ENCODE measurements at regions not wholly inside any gene's neighbourhood (a gene's known extent, or its start where the extent isn't known, plus 50 kb on each side); places are given as distances from the start of the nearest gene placed in this dataset.

DNA sequence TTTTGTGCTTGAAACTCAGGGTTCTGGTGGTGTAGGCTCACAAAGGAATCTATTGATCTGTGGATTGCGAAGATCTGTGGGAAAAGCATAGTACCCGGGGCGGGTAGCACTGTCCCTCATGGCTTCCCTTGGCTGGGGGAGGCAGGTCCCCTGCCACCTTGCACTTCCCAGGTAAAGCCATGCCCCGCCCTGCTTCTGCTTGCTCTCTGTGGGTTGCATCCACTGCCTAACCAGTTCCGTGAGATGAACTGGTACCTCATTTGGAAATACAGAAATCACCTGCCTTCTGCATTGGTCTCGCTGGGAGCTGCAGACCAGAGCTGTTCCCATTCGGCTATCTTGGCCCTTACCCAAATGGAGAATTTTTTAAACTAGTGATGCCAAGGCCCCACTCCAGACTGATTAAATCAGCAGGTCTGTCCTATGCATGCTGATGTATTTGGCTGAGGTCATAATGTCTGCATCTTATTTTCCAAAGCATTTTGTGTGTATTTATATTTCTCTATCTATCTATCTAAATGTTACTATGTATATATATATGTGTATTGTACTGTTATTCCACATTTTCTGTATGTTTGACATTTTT lies 65.5 kb upstream of the SLC7A14 start:
- no peak for TF ChIP-seq TAF1 (IDR thresholded peaks at IDR 0.05; ENCODE audit: borderline replicate concordance, insufficient read depth, low read length)
- no peak for TF ChIP-seq SIN3A (IDR thresholded peaks at IDR 0.05; ENCODE audit: borderline replicate concordance, insufficient read depth, low read length)
- no peak for TF ChIP-seq POLR2AphosphoS5 (IDR thresholded peaks at IDR 0.05; ENCODE audit: low read depth, low read length)
- TF ChIP-seq, protein P1, sequence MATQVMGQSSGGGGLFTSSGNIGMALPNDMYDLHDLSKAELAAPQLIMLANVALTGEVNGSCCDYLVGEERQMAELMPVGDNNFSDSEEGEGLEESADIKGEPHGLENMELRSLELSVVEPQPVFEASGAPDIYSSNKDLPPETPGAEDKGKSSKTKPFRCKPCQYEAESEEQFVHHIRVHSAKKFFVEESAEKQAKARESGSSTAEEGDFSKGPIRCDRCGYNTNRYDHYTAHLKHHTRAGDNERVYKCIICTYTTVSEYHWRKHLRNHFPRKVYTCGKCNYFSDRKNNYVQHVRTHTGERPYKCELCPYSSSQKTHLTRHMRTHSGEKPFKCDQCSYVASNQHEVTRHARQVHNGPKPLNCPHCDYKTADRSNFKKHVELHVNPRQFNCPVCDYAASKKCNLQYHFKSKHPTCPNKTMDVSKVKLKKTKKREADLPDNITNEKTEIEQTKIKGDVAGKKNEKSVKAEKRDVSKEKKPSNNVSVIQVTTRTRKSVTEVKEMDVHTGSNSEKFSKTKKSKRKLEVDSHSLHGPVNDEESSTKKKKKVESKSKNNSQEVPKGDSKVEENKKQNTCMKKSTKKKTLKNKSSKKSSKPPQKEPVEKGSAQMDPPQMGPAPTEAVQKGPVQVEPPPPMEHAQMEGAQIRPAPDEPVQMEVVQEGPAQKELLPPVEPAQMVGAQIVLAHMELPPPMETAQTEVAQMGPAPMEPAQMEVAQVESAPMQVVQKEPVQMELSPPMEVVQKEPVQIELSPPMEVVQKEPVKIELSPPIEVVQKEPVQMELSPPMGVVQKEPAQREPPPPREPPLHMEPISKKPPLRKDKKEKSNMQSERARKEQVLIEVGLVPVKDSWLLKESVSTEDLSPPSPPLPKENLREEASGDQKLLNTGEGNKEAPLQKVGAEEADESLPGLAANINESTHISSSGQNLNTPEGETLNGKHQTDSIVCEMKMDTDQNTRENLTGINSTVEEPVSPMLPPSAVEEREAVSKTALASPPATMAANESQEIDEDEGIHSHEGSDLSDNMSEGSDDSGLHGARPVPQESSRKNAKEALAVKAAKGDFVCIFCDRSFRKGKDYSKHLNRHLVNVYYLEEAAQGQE (IDR thresholded peaks at IDR 0.05; ENCODE audit: insufficient read depth in 1 of 2, low read depth in 2 of 2, low read length in 2 of 2) = no peak
- no peak for TF ChIP-seq FOXP2 (optimal IDR thresholded peaks at IDR 0.05; ENCODE audit: borderline replicate concordance, extremely low read depth, extremely low read length, insufficient read depth)

DNA sequence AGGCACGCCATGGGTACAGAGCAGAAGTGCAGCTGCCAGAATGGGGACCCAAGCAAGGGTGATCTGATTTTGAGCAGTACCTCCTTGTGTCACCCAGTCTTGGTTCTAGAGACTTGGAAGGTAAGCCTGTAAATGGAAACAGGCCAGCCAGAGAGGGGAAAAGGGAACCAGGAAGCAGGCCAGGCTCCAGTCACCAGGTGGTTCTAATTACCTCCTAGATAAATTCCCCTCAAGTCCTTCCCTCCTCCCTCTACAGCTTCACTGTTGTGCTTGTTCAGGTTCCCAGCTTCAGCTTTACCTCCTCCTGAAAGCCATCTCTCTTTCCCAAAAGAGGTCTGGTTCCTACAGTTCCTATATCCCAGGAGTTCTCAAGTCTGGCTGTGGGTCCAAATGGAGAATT lies 58.8 kb upstream of the SLC7A14 start:
- no peak for TF ChIP-seq POLR2AphosphoS5 (IDR thresholded peaks at IDR 0.05; ENCODE audit: low read depth, low read length)
- TF ChIP-seq SIN3A (IDR thresholded peaks at IDR 0.05; ENCODE audit: borderline replicate concordance, insufficient read depth, low read length) = no peak
- no peak for TF ChIP-seq FOXP2 (optimal IDR thresholded peaks at IDR 0.05; ENCODE audit: borderline replicate concordance, extremely low read depth, extremely low read length, insufficient read depth)
- TF ChIP-seq, protein P1 (IDR thresholded peaks at IDR 0.05; ENCODE audit: insufficient read depth in 1 of 2, low read depth in 2 of 2, low read length in 2 of 2) = no peak
- no peak for TF ChIP-seq TAF1 (IDR thresholded peaks at IDR 0.05; ENCODE audit: borderline replicate concordance, insufficient read depth, low read length)

DNA sequence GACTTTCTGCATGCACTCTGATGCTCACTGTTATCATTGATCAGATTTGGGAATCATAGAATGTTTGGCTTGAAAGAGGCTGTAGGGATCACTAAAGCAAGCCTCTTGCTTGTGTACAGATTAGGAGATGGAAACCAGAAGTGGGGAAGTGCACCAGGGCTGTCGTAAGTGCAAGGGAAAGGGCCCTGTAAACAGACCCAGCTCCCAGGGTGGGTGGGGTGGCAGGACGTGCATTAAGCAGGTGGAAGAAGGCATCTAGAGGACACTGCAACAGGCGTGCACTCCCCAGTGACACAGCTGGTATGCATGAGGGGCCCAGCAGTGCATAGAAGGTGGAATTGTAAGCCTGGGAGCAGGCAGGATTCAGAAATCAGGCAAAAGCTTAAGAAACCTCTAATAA lies 58.0 kb upstream of the SLC7A14 start:
- TF ChIP-seq FOXP2 (optimal IDR thresholded peaks at IDR 0.05; ENCODE audit: borderline replicate concordance, extremely low read depth, extremely low read length, insufficient read depth) = no peak
- no peak for TF ChIP-seq SIN3A (IDR thresholded peaks at IDR 0.05; ENCODE audit: borderline replicate concordance, insufficient read depth, low read length)
- TF ChIP-seq TAF1 (IDR thresholded peaks at IDR 0.05; ENCODE audit: borderline replicate concordance, insufficient read depth, low read length) = no peak
- TF ChIP-seq, protein P1 (IDR thresholded peaks at IDR 0.05; ENCODE audit: insufficient read depth in 1 of 2, low read depth in 2 of 2, low read length in 2 of 2) = no peak
- TF ChIP-seq POLR2AphosphoS5 (IDR thresholded peaks at IDR 0.05; ENCODE audit: low read depth, low read length) = no peak

DNA sequence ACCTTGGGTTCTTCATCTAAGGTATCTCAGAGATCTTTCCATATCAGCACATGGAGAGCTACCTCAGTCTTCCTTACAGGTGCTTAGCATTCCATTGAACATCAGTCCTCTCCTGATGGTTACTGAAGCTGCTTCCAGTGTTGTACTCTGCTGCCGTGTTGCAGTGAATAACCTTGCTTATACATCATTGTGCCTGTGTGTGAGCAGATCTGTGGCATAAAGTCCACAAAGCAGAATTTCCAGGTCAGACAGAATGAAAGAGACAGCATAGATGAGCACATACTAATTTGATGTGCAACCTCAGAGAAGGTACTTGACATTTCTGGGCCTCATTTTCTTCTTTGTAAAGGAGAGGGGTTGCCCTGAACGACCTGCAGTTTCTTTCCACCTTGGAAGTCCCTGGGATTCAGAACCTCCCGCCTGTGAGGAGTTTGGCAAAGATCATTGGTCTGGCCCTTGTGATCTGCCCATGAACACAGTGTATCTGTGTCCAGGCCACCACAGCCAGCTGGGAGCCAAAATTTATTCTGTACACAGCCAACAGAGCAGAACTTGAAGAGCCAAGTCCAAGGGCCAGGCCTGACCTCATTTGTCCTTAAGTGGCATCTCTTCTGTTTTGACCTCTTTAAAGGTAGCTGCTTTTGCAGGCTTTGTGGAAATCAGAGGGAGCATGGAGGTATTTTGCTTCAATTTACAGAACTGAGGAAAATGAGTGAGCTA lies 57.2 kb upstream of the SLC7A14 start:
- TF ChIP-seq, protein P1 (IDR thresholded peaks at IDR 0.05; ENCODE audit: insufficient read depth in 1 of 2, low read depth in 2 of 2, low read length in 2 of 2) = no peak
- no peak for TF ChIP-seq TAF1 (IDR thresholded peaks at IDR 0.05; ENCODE audit: borderline replicate concordance, insufficient read depth, low read length)
- TF ChIP-seq SIN3A (IDR thresholded peaks at IDR 0.05; ENCODE audit: borderline replicate concordance, insufficient read depth, low read length) = no peak
- no peak for TF ChIP-seq FOXP2 (optimal IDR thresholded peaks at IDR 0.05; ENCODE audit: borderline replicate concordance, extremely low read depth, extremely low read length, insufficient read depth)
- TF ChIP-seq POLR2AphosphoS5 (IDR thresholded peaks at IDR 0.05; ENCODE audit: low read depth, low read length) = no peak

All from PFSK-1 (cell line).